ENCODE measurements at regions not wholly inside any gene's neighbourhood (a gene's known extent, or its start where the extent isn't known, plus 50 kb on each side); places are given as distances from the start of the nearest gene placed in this dataset.

DNA sequence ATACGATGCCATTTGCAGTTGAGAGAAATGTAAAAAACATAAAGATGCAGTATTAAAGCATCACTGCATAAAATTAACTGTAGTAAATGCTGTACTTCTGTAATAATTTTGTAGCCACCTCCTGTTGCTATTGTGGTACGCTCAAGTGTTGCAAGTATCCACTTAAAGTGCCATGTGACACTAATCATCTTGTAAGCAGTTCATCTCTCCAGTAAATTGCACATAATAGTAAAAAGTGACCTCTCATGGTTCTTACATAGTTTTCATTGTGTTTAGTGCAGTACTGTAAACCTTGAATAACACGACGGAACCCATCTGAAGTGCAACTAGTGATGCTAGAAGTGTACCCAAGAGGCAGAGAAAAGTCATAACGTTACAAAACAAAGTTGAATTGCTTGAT lies 190.1 kb upstream of the VGLL2 start:
- H3K27ac Mint-ChIP-seq = no peak overlapping the region
- H3K36me3 Mint-ChIP-seq (ENCODE audit: insufficient read depth) = no peaks in the 10 kb centered on the region
- no peak for DNase-seq (ENCODE audit: low spot score, unreplicated experiment)
- no peaks in the 10 kb centered on the region for H3K27me3 Mint-ChIP-seq
- peaks cover 4% of the 10 kb centered on the region for H3K9me3 Mint-ChIP-seq (ENCODE audit: low read depth)
- TF ChIP-seq, protein P1, sequence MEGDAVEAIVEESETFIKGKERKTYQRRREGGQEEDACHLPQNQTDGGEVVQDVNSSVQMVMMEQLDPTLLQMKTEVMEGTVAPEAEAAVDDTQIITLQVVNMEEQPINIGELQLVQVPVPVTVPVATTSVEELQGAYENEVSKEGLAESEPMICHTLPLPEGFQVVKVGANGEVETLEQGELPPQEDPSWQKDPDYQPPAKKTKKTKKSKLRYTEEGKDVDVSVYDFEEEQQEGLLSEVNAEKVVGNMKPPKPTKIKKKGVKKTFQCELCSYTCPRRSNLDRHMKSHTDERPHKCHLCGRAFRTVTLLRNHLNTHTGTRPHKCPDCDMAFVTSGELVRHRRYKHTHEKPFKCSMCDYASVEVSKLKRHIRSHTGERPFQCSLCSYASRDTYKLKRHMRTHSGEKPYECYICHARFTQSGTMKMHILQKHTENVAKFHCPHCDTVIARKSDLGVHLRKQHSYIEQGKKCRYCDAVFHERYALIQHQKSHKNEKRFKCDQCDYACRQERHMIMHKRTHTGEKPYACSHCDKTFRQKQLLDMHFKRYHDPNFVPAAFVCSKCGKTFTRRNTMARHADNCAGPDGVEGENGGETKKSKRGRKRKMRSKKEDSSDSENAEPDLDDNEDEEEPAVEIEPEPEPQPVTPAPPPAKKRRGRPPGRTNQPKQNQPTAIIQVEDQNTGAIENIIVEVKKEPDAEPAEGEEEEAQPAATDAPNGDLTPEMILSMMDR (IDR thresholded peaks at IDR 0.05; ENCODE audit: unreplicated experiment) = no peak
- H3K4me1 Mint-ChIP-seq (ENCODE audit: low read depth) = peaks cover 21% of the 10 kb centered on the region
- H3K4me3 Mint-ChIP-seq (ENCODE audit: low read depth) = no peak overlapping the region

DNA sequence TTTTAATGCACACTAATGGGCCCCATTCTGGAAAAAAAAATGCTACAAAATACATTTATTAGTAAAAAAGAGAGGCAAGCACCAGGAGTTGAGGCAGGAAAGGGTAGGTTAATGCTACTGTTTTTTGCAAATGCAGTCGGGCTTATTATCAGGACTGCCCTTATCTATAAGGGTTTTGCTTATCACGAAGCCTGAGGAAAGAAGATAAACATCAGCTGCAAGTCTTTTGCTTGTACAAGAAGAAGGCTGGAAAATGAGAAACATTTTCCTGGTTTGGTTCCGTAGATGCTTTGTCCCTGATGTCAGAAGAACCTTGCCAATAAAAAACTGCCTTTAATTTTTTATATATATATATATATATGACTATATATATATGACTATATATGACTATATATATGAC lies 189.3 kb upstream of the VGLL2 start:
- no peak for DNase-seq (ENCODE audit: low spot score, unreplicated experiment)
- TF ChIP-seq, protein P1 (IDR thresholded peaks at IDR 0.05; ENCODE audit: unreplicated experiment) = no peak
- H3K9me3 Mint-ChIP-seq (ENCODE audit: low read depth) = no peaks in the 10 kb centered on the region
- H3K27ac Mint-ChIP-seq = no peak overlapping the region
- H3K36me3 Mint-ChIP-seq (ENCODE audit: insufficient read depth) = no peaks in the 10 kb centered on the region
- H3K4me1 Mint-ChIP-seq (ENCODE audit: low read depth) = peaks cover 21% of the 10 kb centered on the region
- H3K27me3 Mint-ChIP-seq = no peaks in the 10 kb centered on the region
- no peak overlapping the region for H3K4me3 Mint-ChIP-seq (ENCODE audit: low read depth)

DNA sequence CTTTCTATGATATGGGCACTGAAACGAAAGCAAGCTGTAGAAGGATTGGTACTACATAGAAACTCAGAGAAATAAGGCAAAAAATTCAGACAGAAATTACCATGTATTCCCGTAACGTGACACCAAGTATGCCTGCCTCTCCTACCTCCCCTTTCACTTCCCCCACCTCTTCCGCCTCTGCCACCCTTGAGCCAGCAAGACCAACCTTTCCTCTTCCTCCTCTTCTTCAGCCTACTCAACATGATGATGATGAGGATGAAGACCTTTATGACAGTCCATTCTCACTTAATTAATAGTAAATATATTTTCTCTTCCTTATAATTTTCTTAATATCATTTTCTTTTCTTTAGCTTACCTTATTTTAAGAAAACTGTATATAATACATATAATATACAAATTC lies 188.1 kb upstream of the VGLL2 start:
- Mint-ChIP-seq H3K4me1 (ENCODE audit: low read depth) (peaks cover 21% of the 10 kb centered on the region), H3K27me3 (no peaks in the 10 kb centered on the region), H3K9me3 (ENCODE audit: low read depth) (no peaks in the 10 kb centered on the region), H3K4me3 (ENCODE audit: low read depth) (no peak overlapping the region), H3K27ac (no peak overlapping the region), H3K36me3 (ENCODE audit: insufficient read depth) (no peaks in the 10 kb centered on the region)
- TF ChIP-seq, protein P1 (IDR thresholded peaks at IDR 0.05; ENCODE audit: unreplicated experiment) = no peak
- no peak for DNase-seq (ENCODE audit: low spot score, unreplicated experiment)

DNA sequence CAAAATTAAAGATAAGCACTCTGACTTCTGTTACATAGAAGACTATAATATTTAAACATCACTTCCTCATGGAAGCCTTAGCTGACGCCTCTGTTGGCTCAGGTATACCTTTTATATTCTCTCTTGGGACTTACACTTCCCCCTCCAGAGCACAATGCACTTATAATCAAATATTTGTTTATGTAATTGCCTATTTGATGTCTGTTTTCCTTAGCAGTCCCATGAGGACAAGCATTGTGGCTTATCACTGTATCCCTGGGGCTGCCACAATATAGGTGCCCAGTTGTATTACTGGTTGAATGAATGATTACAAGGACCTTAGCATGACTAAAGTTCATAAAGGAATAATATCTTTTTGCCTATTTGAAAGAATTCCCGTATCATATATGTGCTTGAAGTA lies 186.7 kb upstream of the VGLL2 start:
- Mint-ChIP-seq H3K4me3 (ENCODE audit: low read depth) (no peak overlapping the region), H3K4me1 (ENCODE audit: low read depth) (peaks cover 19% of the 10 kb centered on the region), H3K9me3 (ENCODE audit: low read depth) (no peaks in the 10 kb centered on the region), H3K27me3 (no peaks in the 10 kb centered on the region), H3K36me3 (ENCODE audit: insufficient read depth) (no peaks in the 10 kb centered on the region), H3K27ac (no peak overlapping the region)
- DNase-seq (ENCODE audit: low spot score, unreplicated experiment) = no peak
- TF ChIP-seq, protein P1 (IDR thresholded peaks at IDR 0.05; ENCODE audit: unreplicated experiment) = no peak

DNA sequence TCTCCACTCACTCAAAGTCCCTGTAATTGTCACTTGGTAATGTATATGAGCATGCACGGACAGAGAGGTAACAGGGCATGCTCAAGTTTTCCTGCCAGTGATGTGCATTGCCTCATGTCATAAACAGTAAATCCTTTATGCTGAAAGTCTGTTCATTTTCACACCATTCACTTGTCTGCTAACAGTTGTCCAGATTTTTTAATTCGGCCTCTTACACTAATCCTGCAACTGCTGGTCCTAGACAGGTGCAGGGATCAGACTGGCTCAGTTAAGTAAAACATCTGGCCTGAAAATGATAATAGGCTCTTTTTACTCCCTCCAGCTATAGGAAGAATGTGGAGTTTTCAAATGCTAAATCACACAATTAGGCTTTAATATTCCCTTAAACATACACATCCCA lies 185.4 kb upstream of the VGLL2 start:
- no peak overlapping the region for H3K4me3 Mint-ChIP-seq (ENCODE audit: low read depth)
- TF ChIP-seq, protein P1 (IDR thresholded peaks at IDR 0.05; ENCODE audit: unreplicated experiment) = no peak
- H3K9me3 Mint-ChIP-seq (ENCODE audit: low read depth) = no peaks in the 10 kb centered on the region
- H3K27ac Mint-ChIP-seq = no peak overlapping the region
- no peak for DNase-seq (ENCODE audit: low spot score, unreplicated experiment)
- no peaks in the 10 kb centered on the region for H3K36me3 Mint-ChIP-seq (ENCODE audit: insufficient read depth)
- H3K4me1 Mint-ChIP-seq (ENCODE audit: low read depth) = peaks cover 11% of the 10 kb centered on the region
- H3K27me3 Mint-ChIP-seq = no peaks in the 10 kb centered on the region

Measured in progenitor cell of endocrine pancreas (in vitro differentiated cells).